ENCODE measurements at regions not wholly inside any gene's neighbourhood (a gene's known extent, or its start where the extent isn't known, plus 50 kb on each side); places are given as distances from the start of the nearest gene placed in this dataset.

GRCh38 chr2:4417771-4418170 is 714.4 kb downstream of the DCDC2C start:
- H3K4me3 ChIP-seq (replicated peaks in 1 of 3; ENCODE audit: insufficient read depth in 1 of 3, low read depth in 2 of 3, low read length in 3 of 3), result no peak overlapping the region
- ATAC-seq (no peak), DNase-seq (ENCODE audit: low spot score) (no peak), FAIRE-seq (no peak)
- no peaks in the 10 kb centered on the region for H3K27me3 ChIP-seq (ENCODE audit: control insufficient read depth in 1 of 2, insufficient read depth in 2 of 2, low read length in 2 of 2)
- no peaks in the 10 kb centered on the region for H3K36me3 ChIP-seq (replicated peaks in 1 of 2; ENCODE audit: control insufficient read depth in 1 of 2, insufficient read depth in 2 of 2, low read length in 2 of 2)
- intact Hi-C loops (cut with micrococcal nuclease; ENCODE audit: unreplicated experiment), result no loop called here
- H3K4me1 ChIP-seq (ENCODE audit: insufficient read depth, low read length), result no peaks in the 10 kb centered on the region
- H3K27ac ChIP-seq (ENCODE audit: extremely low read length, insufficient read depth, low read length), result no peak overlapping the region
- no peaks in the 10 kb centered on the region for H4K20me1 ChIP-seq (ENCODE audit: insufficient read depth, low read length)
- H3K79me2 ChIP-seq (ENCODE audit: insufficient read depth, low read length), result no peaks in the 10 kb centered on the region
- no peak overlapping the region for H2AFZ ChIP-seq (ENCODE audit: low read length)
- H3K9me3 ChIP-seq (ENCODE audit: low read length), result peaks cover 77% of the 10 kb centered on the region
- WGBS (ENCODE audit: low lambda C conversion rate), result 38% methylated on average over 6 of the region's 6 CpGs
- POLR2A ChIA-PET, result no interaction called here
- no peak overlapping the region for H3K4me2 ChIP-seq (ENCODE audit: low read depth, low read length)
- CTCF ChIA-PET (ENCODE audit: low intra/inter-chr PET ratio, low total read pairs), result no interaction called here
- no TSS peak for BruUV-seq (replicated peaks)
- TF ChIP-seq E2F5 (CRISPR knock-in tag; conservative IDR thresholded peaks at IDR 0.05) (no peak), CREB1 (IDR thresholded peaks at IDR 0.05) (no peak), CREB1 (CRISPR knock-in tag; IDR thresholded peaks at IDR 0.05) (no peak), YY1 (IDR thresholded peaks at IDR 0.05; ENCODE audit: insufficient read depth, insufficient replicate concordance, low read depth, low read length) (no peak), ZFP41 (CRISPR knock-in tag; IDR thresholded peaks at IDR 0.05; ENCODE audit: borderline replicate concordance) (no peak), PRMT3 (CRISPR knock-in tag; IDR thresholded peaks at IDR 0.05; ENCODE audit: borderline replicate concordance, low read depth) (no peak), ZNF460 (CRISPR knock-in tag; IDR thresholded peaks at IDR 0.05; ENCODE audit: borderline replicate concordance) (no peak), RARG (CRISPR knock-in tag; IDR thresholded peaks at IDR 0.05; ENCODE audit: low read depth) (no peak), ZNF562 (CRISPR knock-in tag; IDR thresholded peaks at IDR 0.05; ENCODE audit: borderline replicate concordance) (no peak), BCL6 (CRISPR knock-in tag; IDR thresholded peaks at IDR 0.05) (no peak), THAP8 (CRISPR knock-in tag; IDR thresholded peaks at IDR 0.05; ENCODE audit: borderline replicate concordance) (no peak), ZNF468 (CRISPR knock-in tag; IDR thresholded peaks at IDR 0.05) (no peak), ZNF354B (CRISPR knock-in tag; IDR thresholded peaks at IDR 0.05) (no peak), RBAK (CRISPR knock-in tag; IDR thresholded peaks at IDR 0.05) (no peak), GATA4 (IDR thresholded peaks at IDR 0.05; ENCODE audit: borderline replicate concordance, low read depth) (no peak), ZNF567 (CRISPR knock-in tag; IDR thresholded peaks at IDR 0.05; ENCODE audit: borderline replicate concordance) (no peak), ZNF670 (CRISPR knock-in tag; IDR thresholded peaks at IDR 0.05; ENCODE audit: borderline replicate concordance) (no peak)
- no peak overlapping the region for H3K9ac ChIP-seq (ENCODE audit: insufficient read depth, low read depth, low read length)
- in situ Hi-C loops (cut with HindIII; ENCODE audit: extremely low pct_ligation_motif_present, low pct_unique_long_range_greater_than_20kb), result no loop called here
